ENCODE measurements at regions not wholly inside any gene's neighbourhood (a gene's known extent, or its start where the extent isn't known, plus 50 kb on each side); places are given as distances from the start of the nearest gene placed in this dataset.

DNA sequence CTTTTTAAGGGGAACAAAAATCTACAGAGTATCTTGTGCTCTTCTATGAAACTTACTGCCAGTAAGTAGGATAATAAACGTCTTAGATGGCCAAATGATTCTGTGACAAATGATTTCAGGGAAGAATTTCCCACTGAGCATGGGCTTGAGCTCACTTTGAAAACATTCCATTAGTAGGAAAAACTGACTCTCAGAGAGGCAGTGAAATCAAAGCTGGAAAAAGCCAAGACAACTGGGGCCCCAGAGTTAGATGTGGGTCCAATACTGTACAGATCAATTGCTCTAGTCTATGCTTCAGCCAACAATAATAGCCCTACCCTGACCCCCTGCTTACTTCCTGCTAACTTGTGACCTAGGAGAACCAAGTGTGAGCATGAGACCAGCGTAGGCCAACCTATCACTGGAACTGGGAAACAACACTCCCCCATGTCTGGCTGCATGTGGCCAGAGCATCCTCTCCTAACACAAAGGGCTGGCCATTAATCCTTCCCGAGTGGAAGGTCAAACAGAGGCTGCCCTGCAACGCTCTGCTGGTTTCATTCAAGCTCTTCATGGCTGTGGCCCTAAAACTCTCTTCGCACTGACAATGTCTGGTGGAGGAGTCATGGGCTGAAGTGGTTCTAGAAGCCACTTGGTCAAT, 68.8 kb downstream of the FOXB1 start:
- Histone ChIP-seq H3K9me3 (ENCODE audit: control insufficient read depth, insufficient read depth, low read depth, low read length) (no peaks in the 10 kb centered on the region), H3K36me3 (ENCODE audit: control insufficient read depth, insufficient read depth, low read length) (no peaks in the 10 kb centered on the region), H3K79me2 (ENCODE audit: control insufficient read depth, insufficient read depth, low read length) (no peaks in the 10 kb centered on the region), H3K27ac (ENCODE audit: insufficient read depth, low read length) (no peak overlapping the region), H2AFZ (ENCODE audit: low read length) (no peak overlapping the region), H4K20me1 (ENCODE audit: control insufficient read depth, extremely low read depth, insufficient read depth, low read length) (no peaks in the 10 kb centered on the region), H3K4me3 (replicated peaks in 1 of 4; ENCODE audit: control extremely low read depth in 1 of 4, insufficient read depth in 1 of 4, low read depth in 3 of 4, low read length in 4 of 4) (no peak overlapping the region), H3K4me2 (ENCODE audit: extremely low read depth, insufficient read depth, low read length) (no peak overlapping the region), H3K27me3 (ENCODE audit: control insufficient read depth, insufficient read depth, low read length) (no peaks in the 10 kb centered on the region), H3K9ac (ENCODE audit: insufficient read depth, low read length) (no peak overlapping the region), H3K4me1 (ENCODE audit: control insufficient read depth, extremely low read depth, insufficient read depth, low read length) (peaks cover 2% of the 10 kb centered on the region)
- DNase-seq (ENCODE audit: low read depth in 2 of 2), result peak in 1 of 2 donors; percentile 43
- TF ChIP-seq EZH2 (IDR thresholded peaks at IDR 0.05; ENCODE audit: low read length, missing control alignments), result no peak
- TF ChIP-seq, protein P1, sequence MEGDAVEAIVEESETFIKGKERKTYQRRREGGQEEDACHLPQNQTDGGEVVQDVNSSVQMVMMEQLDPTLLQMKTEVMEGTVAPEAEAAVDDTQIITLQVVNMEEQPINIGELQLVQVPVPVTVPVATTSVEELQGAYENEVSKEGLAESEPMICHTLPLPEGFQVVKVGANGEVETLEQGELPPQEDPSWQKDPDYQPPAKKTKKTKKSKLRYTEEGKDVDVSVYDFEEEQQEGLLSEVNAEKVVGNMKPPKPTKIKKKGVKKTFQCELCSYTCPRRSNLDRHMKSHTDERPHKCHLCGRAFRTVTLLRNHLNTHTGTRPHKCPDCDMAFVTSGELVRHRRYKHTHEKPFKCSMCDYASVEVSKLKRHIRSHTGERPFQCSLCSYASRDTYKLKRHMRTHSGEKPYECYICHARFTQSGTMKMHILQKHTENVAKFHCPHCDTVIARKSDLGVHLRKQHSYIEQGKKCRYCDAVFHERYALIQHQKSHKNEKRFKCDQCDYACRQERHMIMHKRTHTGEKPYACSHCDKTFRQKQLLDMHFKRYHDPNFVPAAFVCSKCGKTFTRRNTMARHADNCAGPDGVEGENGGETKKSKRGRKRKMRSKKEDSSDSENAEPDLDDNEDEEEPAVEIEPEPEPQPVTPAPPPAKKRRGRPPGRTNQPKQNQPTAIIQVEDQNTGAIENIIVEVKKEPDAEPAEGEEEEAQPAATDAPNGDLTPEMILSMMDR (conservative IDR thresholded peaks at IDR 0.05 in 1 of 2, IDR thresholded peaks at IDR 0.05 in 1 of 2; ENCODE audit: low read depth in 1 of 2, low read length in 2 of 2), result no peak

DNA sequence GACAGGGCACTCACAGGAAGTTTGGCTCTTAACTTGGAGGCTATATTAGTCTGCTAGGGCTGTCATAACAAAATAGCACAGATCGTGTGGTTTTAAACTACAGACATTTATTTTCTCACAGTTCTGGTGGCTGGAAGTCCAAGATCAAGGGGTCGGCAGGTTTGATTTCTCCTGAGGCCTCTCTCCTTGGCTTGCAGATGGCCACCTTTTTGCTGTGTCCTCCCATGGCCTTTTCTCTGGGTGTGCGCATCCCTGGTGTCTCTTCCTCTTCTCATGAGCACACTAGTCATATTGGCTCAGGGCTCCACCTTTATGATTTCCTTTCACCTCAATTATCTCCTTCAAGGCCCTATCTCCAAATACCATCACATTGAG, 69.3 kb downstream of the FOXB1 start:
- no peaks in the 10 kb centered on the region for H3K27me3 ChIP-seq (ENCODE audit: control insufficient read depth, insufficient read depth, low read length)
- no peaks in the 10 kb centered on the region for H3K9me3 ChIP-seq (ENCODE audit: control insufficient read depth, insufficient read depth, low read depth, low read length)
- TF ChIP-seq, protein P1 (conservative IDR thresholded peaks at IDR 0.05 in 1 of 2, IDR thresholded peaks at IDR 0.05 in 1 of 2; ENCODE audit: low read depth in 1 of 2, low read length in 2 of 2), result no peak
- TF ChIP-seq EZH2 (IDR thresholded peaks at IDR 0.05; ENCODE audit: low read length, missing control alignments), result no peak
- H3K4me2 ChIP-seq (ENCODE audit: extremely low read depth, insufficient read depth, low read length), result no peak overlapping the region
- H3K9ac ChIP-seq (ENCODE audit: insufficient read depth, low read length), result no peak overlapping the region
- H4K20me1 ChIP-seq (ENCODE audit: control insufficient read depth, extremely low read depth, insufficient read depth, low read length), result no peaks in the 10 kb centered on the region
- H3K27ac ChIP-seq (ENCODE audit: insufficient read depth, low read length), result no peak overlapping the region
- H3K79me2 ChIP-seq (ENCODE audit: control insufficient read depth, insufficient read depth, low read length), result no peaks in the 10 kb centered on the region
- no peak for DNase-seq (ENCODE audit: low read depth in 2 of 2)
- peaks cover 2% of the 10 kb centered on the region for H3K4me1 ChIP-seq (ENCODE audit: control insufficient read depth, extremely low read depth, insufficient read depth, low read length)
- no peaks in the 10 kb centered on the region for H3K36me3 ChIP-seq (ENCODE audit: control insufficient read depth, insufficient read depth, low read length)
- no peak overlapping the region for H2AFZ ChIP-seq (ENCODE audit: low read length)
- H3K4me3 ChIP-seq (replicated peaks in 1 of 4; ENCODE audit: control extremely low read depth in 1 of 4, insufficient read depth in 1 of 4, low read depth in 3 of 4, low read length in 4 of 4), result no peak overlapping the region

DNA sequence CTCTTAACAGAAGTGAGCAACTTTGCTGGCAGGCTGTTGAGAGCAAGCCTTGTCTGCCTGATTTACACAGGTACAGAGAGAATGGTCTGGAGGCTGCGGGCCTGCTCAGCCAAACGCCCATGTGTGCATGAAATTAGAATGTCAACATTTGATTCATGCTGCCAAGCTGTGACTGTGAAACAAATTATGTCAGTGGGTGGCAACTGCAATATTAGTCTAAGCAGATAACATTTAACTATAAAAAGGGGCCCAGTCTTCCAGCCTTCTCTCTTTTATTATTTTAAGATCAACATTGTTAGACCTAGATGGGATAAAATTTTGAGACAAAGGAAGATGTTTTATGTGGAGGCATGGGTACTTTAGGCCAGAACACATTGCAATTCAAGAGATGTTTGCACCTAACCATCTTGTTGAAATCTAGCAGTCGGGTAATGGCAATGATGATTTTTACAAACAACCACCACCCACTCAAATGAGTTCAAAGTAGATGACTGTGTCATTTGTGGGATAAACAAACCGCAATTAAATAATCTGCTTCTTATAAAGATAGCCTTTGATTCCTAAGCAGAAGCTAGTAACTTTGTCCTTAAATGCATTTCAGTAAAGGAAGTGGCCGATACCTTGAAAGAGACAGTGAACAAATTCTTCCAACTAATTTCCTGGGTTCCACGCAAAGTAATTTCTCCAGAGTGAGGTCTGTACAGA, 70.2 kb downstream of the FOXB1 start:
- Histone ChIP-seq H2AFZ (ENCODE audit: low read length) (no peak overlapping the region), H3K36me3 (ENCODE audit: control insufficient read depth, insufficient read depth, low read length) (no peaks in the 10 kb centered on the region), H4K20me1 (ENCODE audit: control insufficient read depth, extremely low read depth, insufficient read depth, low read length) (no peaks in the 10 kb centered on the region), H3K27ac (ENCODE audit: insufficient read depth, low read length) (no peak overlapping the region), H3K4me2 (ENCODE audit: extremely low read depth, insufficient read depth, low read length) (peak overlapping the region; percentile 10), H3K27me3 (ENCODE audit: control insufficient read depth, insufficient read depth, low read length) (no peaks in the 10 kb centered on the region), H3K4me3 (replicated peaks in 1 of 4; ENCODE audit: control extremely low read depth in 1 of 4, insufficient read depth in 1 of 4, low read depth in 3 of 4, low read length in 4 of 4) (no peak overlapping the region), H3K9me3 (ENCODE audit: control insufficient read depth, insufficient read depth, low read depth, low read length) (no peaks in the 10 kb centered on the region), H3K79me2 (ENCODE audit: control insufficient read depth, insufficient read depth, low read length) (no peaks in the 10 kb centered on the region), H3K9ac (ENCODE audit: insufficient read depth, low read length) (no peak overlapping the region), H3K4me1 (ENCODE audit: control insufficient read depth, extremely low read depth, insufficient read depth, low read length) (peaks cover 2% of the 10 kb centered on the region)
- peak in 1 of 2 donors; percentile 71 for DNase-seq (ENCODE audit: low read depth in 2 of 2)
- TF ChIP-seq, protein P1 (conservative IDR thresholded peaks at IDR 0.05 in 1 of 2, IDR thresholded peaks at IDR 0.05 in 1 of 2; ENCODE audit: low read depth in 1 of 2, low read length in 2 of 2), result no peak
- TF ChIP-seq EZH2 (IDR thresholded peaks at IDR 0.05; ENCODE audit: low read length, missing control alignments), result no peak

Measured in fibroblast of lung (primary cell).